ENCODE measurements at regions not wholly inside any gene's neighbourhood (a gene's known extent, or its start where the extent isn't known, plus 50 kb on each side); places are given as distances from the start of the nearest gene placed in this dataset.
"Not testable (repeated sequence)": the region's sequence is repeated elsewhere in the genome, so short reads cannot be mapped to it uniquely, and the experiment has no call there.

DNA sequence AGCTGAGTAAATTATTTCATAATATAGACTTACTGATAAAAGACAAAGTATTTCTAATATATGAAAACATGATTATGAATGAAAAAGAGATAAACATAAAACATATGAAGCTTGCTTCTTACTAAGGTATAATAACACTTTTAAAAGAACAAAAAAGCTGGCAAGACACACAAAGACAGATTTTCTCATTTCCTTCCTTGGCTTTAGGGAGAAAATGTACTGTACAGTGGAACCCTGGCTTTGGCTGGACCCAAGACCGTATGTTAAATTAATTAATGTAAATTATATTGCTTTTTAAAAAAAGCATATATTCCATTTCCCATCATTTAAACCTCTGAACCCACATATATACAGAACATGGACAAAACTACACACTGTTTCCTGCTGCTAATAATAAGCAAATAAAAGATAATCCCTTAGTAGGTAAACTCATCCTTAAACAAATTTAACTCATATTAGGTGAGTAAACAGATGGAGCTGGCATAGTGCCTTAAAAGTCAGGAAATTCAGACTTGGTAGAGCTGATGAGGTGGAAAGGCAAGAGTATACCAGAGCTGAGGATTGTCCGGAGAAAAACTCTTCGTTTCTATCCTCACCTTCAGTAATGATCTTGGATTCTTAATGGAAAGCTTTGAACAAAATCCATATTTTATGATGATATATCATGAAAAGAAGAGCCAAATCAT, 1016.4 kb upstream of the KCND2 start:
- no peak overlapping the region for H3K9ac ChIP-seq (ENCODE audit: control insufficient read depth, extremely low read depth, insufficient read depth, low read length)
- no peak overlapping the region for H3K4me3 ChIP-seq (ENCODE audit: control insufficient read depth in 2 of 3, extremely low read depth in 1 of 3, insufficient read depth in 2 of 3, low read depth in 1 of 3, low read length in 3 of 3)
- H3K9me1 ChIP-seq (ENCODE audit: control insufficient read depth, extremely low read depth, insufficient read depth, low read length), result no peaks in the 10 kb centered on the region
- no peaks in the 10 kb centered on the region for H4K20me1 ChIP-seq (ENCODE audit: control insufficient read depth, extremely low read depth, insufficient read depth, low read length)
- dilution Hi-C loops (cut with MboI; ENCODE audit: extremely low pct_ligation_motif_present, low sequenced_read_pairs), result no loop called here
- no peaks in the 10 kb centered on the region for H3K27me3 ChIP-seq (ENCODE audit: control insufficient read depth, extremely low read depth, insufficient read depth, low read length)
- no peak overlapping the region for H3K27ac ChIP-seq (ENCODE audit: control insufficient read depth, insufficient read depth, low read length)
- H3K36me3 ChIP-seq (ENCODE audit: control insufficient read depth in 2 of 2, extremely low read depth in 1 of 2, insufficient read depth in 2 of 2, low read length in 2 of 2), result no peaks in the 10 kb centered on the region
- FAIRE-seq, result no peak
- no peak for DNase-seq (ENCODE audit: low read depth, low spot score)
- no peak for TF ChIP-seq EZH2 (IDR thresholded peaks at IDR 0.05; ENCODE audit: low read length)
- TF ChIP-seq, protein P1, sequence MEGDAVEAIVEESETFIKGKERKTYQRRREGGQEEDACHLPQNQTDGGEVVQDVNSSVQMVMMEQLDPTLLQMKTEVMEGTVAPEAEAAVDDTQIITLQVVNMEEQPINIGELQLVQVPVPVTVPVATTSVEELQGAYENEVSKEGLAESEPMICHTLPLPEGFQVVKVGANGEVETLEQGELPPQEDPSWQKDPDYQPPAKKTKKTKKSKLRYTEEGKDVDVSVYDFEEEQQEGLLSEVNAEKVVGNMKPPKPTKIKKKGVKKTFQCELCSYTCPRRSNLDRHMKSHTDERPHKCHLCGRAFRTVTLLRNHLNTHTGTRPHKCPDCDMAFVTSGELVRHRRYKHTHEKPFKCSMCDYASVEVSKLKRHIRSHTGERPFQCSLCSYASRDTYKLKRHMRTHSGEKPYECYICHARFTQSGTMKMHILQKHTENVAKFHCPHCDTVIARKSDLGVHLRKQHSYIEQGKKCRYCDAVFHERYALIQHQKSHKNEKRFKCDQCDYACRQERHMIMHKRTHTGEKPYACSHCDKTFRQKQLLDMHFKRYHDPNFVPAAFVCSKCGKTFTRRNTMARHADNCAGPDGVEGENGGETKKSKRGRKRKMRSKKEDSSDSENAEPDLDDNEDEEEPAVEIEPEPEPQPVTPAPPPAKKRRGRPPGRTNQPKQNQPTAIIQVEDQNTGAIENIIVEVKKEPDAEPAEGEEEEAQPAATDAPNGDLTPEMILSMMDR (optimal IDR thresholded peaks at IDR 0.05 in 1 of 3, IDR thresholded peaks at IDR 0.05 in 1 of 3, conservative IDR thresholded peaks at IDR 0.05 in 1 of 3; ENCODE audit: extremely low read depth in 1 of 3, insufficient read depth in 2 of 3, low read length in 3 of 3), result no peak
- no peaks in the 10 kb centered on the region for H3K9me3 ChIP-seq (ENCODE audit: control insufficient read depth, low read depth, low read length)
- no peak overlapping the region for H3K4me2 ChIP-seq (ENCODE audit: control insufficient read depth, extremely low read depth, insufficient read depth, low read depth, low read length)
- H3K79me2 ChIP-seq (ENCODE audit: control insufficient read depth, insufficient read depth, low read length), result no peaks in the 10 kb centered on the region
- H2AFZ ChIP-seq (ENCODE audit: control insufficient read depth, low read length), result no peak overlapping the region
- no peaks in the 10 kb centered on the region for H3K4me1 ChIP-seq (ENCODE audit: control insufficient read depth, extremely low read depth, insufficient read depth, low read length)

DNA sequence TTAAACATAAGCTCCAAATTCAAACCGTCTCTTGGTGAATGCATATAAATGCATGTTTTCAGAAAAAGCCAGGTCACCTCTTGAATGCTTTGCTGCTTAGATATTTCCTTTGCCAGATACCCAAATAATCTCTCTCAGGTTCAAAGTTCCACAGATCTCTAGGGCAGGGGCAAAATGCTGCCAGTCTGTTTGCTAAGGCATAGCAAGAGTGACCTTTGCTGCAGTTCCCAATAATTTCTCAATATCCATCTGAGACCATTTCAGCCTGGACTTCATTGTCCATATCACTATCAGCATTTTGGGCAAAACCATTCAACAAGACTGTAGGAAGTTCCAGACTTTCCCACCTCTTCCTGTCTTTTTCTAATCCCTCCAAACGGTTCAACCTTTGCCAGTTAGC, 1006.2 kb upstream of the KCND2 start:
- DNase-seq (ENCODE audit: low read depth, low spot score); FAIRE-seq; H2AFZ ChIP-seq (ENCODE audit: control insufficient read depth, low read length); H3K9ac ChIP-seq (ENCODE audit: control insufficient read depth, extremely low read depth, insufficient read depth, low read length); H3K9me3 ChIP-seq (ENCODE audit: control insufficient read depth, low read depth, low read length); H3K27me3 ChIP-seq (ENCODE audit: control insufficient read depth, extremely low read depth, insufficient read depth, low read length); H3K9me1 ChIP-seq (ENCODE audit: control insufficient read depth, extremely low read depth, insufficient read depth, low read length); H3K36me3 ChIP-seq (ENCODE audit: control insufficient read depth in 2 of 2, extremely low read depth in 1 of 2, insufficient read depth in 2 of 2, low read length in 2 of 2); H3K27ac ChIP-seq (ENCODE audit: control insufficient read depth, insufficient read depth, low read length); dilution Hi-C loops (cut with MboI; ENCODE audit: extremely low pct_ligation_motif_present, low sequenced_read_pairs); H3K79me2 ChIP-seq (ENCODE audit: control insufficient read depth, insufficient read depth, low read length); H3K4me2 ChIP-seq (ENCODE audit: control insufficient read depth, extremely low read depth, insufficient read depth, low read depth, low read length); H3K4me3 ChIP-seq (ENCODE audit: control insufficient read depth in 2 of 3, extremely low read depth in 1 of 3, insufficient read depth in 2 of 3, low read depth in 1 of 3, low read length in 3 of 3); H3K4me1 ChIP-seq (ENCODE audit: control insufficient read depth, extremely low read depth, insufficient read depth, low read length); H4K20me1 ChIP-seq (ENCODE audit: control insufficient read depth, extremely low read depth, insufficient read depth, low read length): not testable (repeated sequence)

DNA sequence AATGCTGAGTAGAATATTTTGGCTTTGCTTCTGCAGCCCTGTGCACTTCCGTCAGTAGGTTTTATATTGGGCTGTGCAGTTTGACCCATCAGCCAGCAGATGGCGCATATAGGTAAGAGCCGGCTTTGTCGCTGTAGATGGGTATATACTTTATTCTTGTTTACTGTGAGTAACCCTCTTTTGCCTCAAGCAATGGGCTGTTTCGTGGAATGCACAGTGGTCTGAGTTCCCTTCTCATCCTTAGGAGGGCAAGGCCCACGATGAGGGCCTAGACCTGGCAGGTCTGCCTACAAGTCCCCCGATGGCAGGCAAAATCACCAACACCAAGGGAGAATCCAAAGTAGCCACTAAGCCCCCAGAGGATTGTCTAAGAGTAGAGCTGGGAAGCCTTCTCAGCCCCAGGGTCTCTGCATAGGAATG, 1002.9 kb upstream of the KCND2 start:
- Histone ChIP-seq H2AFZ (ENCODE audit: control insufficient read depth, low read length) (peak overlapping the region; percentile 42), H3K36me3 (ENCODE audit: control insufficient read depth in 2 of 2, extremely low read depth in 1 of 2, insufficient read depth in 2 of 2, low read length in 2 of 2) (no peaks in the 10 kb centered on the region), H3K4me3 (ENCODE audit: control insufficient read depth in 2 of 3, extremely low read depth in 1 of 3, insufficient read depth in 2 of 3, low read depth in 1 of 3, low read length in 3 of 3) (no peak overlapping the region), H3K9me1 (ENCODE audit: control insufficient read depth, extremely low read depth, insufficient read depth, low read length) (peaks cover 2% of the 10 kb centered on the region), H3K27ac (ENCODE audit: control insufficient read depth, insufficient read depth, low read length) (no peak overlapping the region), H3K9me3 (ENCODE audit: control insufficient read depth, low read depth, low read length) (no peaks in the 10 kb centered on the region), H3K27me3 (ENCODE audit: control insufficient read depth, extremely low read depth, insufficient read depth, low read length) (no peaks in the 10 kb centered on the region), H3K79me2 (ENCODE audit: control insufficient read depth, insufficient read depth, low read length) (no peaks in the 10 kb centered on the region), H4K20me1 (ENCODE audit: control insufficient read depth, extremely low read depth, insufficient read depth, low read length) (no peaks in the 10 kb centered on the region), H3K4me2 (ENCODE audit: control insufficient read depth, extremely low read depth, insufficient read depth, low read depth, low read length) (no peak overlapping the region), H3K4me1 (ENCODE audit: control insufficient read depth, extremely low read depth, insufficient read depth, low read length) (no peaks in the 10 kb centered on the region), H3K9ac (ENCODE audit: control insufficient read depth, extremely low read depth, insufficient read depth, low read length) (no peak overlapping the region)
- no peak for TF ChIP-seq EZH2 (IDR thresholded peaks at IDR 0.05; ENCODE audit: low read length)
- TF ChIP-seq, protein P1 (optimal IDR thresholded peaks at IDR 0.05 in 1 of 3, IDR thresholded peaks at IDR 0.05 in 1 of 3, conservative IDR thresholded peaks at IDR 0.05 in 1 of 3; ENCODE audit: extremely low read depth in 1 of 3, insufficient read depth in 2 of 3, low read length in 3 of 3), result peak; percentile 75 to 85 (median 85)
- dilution Hi-C loops (cut with MboI; ENCODE audit: extremely low pct_ligation_motif_present, low sequenced_read_pairs), result no loop called here
- no peak for FAIRE-seq
- peak; percentile 40 for DNase-seq (ENCODE audit: low read depth, low spot score)

Measured in keratinocyte (primary cell).